ENCODE measurements at regions not wholly inside any gene's neighbourhood (a gene's known extent, or its start where the extent isn't known, plus 50 kb on each side); places are given as distances from the start of the nearest gene placed in this dataset.

DNA sequence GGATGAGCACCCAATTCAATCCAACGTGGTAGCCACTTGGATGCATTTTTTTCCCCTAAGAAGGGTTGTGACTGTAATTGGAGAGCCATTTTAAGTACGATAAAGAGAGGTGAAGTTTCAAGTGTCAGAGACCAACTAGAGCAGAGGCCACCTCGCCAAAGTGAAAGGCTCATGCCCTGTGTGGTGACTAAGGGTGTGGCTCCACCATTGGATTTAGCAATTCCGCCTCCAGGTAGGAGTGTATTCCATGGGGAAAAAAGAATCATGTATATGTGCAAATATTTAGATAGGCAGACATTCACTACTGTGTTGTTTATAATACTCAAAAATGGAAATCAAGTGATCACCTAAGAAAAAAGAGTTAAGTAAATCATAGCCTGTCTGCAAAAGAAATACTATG lies 53.1 kb upstream of the S1PR3 start:
- TF ChIP-seq, protein P1, sequence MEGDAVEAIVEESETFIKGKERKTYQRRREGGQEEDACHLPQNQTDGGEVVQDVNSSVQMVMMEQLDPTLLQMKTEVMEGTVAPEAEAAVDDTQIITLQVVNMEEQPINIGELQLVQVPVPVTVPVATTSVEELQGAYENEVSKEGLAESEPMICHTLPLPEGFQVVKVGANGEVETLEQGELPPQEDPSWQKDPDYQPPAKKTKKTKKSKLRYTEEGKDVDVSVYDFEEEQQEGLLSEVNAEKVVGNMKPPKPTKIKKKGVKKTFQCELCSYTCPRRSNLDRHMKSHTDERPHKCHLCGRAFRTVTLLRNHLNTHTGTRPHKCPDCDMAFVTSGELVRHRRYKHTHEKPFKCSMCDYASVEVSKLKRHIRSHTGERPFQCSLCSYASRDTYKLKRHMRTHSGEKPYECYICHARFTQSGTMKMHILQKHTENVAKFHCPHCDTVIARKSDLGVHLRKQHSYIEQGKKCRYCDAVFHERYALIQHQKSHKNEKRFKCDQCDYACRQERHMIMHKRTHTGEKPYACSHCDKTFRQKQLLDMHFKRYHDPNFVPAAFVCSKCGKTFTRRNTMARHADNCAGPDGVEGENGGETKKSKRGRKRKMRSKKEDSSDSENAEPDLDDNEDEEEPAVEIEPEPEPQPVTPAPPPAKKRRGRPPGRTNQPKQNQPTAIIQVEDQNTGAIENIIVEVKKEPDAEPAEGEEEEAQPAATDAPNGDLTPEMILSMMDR (IDR thresholded peaks at IDR 0.05), result no peak
- TF ChIP-seq, protein P2, sequence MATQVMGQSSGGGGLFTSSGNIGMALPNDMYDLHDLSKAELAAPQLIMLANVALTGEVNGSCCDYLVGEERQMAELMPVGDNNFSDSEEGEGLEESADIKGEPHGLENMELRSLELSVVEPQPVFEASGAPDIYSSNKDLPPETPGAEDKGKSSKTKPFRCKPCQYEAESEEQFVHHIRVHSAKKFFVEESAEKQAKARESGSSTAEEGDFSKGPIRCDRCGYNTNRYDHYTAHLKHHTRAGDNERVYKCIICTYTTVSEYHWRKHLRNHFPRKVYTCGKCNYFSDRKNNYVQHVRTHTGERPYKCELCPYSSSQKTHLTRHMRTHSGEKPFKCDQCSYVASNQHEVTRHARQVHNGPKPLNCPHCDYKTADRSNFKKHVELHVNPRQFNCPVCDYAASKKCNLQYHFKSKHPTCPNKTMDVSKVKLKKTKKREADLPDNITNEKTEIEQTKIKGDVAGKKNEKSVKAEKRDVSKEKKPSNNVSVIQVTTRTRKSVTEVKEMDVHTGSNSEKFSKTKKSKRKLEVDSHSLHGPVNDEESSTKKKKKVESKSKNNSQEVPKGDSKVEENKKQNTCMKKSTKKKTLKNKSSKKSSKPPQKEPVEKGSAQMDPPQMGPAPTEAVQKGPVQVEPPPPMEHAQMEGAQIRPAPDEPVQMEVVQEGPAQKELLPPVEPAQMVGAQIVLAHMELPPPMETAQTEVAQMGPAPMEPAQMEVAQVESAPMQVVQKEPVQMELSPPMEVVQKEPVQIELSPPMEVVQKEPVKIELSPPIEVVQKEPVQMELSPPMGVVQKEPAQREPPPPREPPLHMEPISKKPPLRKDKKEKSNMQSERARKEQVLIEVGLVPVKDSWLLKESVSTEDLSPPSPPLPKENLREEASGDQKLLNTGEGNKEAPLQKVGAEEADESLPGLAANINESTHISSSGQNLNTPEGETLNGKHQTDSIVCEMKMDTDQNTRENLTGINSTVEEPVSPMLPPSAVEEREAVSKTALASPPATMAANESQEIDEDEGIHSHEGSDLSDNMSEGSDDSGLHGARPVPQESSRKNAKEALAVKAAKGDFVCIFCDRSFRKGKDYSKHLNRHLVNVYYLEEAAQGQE (IDR thresholded peaks at IDR 0.05; ENCODE audit: insufficient read depth in 1 of 2, low read depth in 2 of 2, low read length in 1 of 2), result no peak
- TF ChIP-seq POLR2AphosphoS5 (IDR thresholded peaks at IDR 0.05; ENCODE audit: low read depth, low read length), result no peak
- no peak for TF ChIP-seq SIN3A (IDR thresholded peaks at IDR 0.05; ENCODE audit: borderline replicate concordance, insufficient read depth, low read depth, low read length)
- TF ChIP-seq TCF7L2 (IDR thresholded peaks at IDR 0.05; ENCODE audit: low read depth, low read length), result no peak
